H1 (cell line): ENCODE measurements at regions not wholly inside any gene's neighbourhood (a gene's known extent, or its start where the extent isn't known, plus 50 kb on each side); places are given as distances from the start of the nearest gene placed in this dataset.

ENCODE experiments used
- CTCF ChIA-PET: fragments of 300-600 bp; sonication (Branson Sonifier 250); formaldehyde crosslinking; loops from one replicate; lab custom pipeline; 2021; ENCODE audit not compliant: partially characterized antibody; lab: Charles Lee
- POLR2A ChIA-PET: fragments of 300-600 bp; sonication (Branson Sonifier 250); formaldehyde crosslinking; loops from one replicate; lab custom pipeline; 2021; ENCODE audit warnings: inconsistent platforms; ENCODE audit not compliant: partially characterized antibody; lab: Charles Lee
- DNase-seq, 2 experiments: peaks; one replicate each; pipeline versions ENCODE4 v3.0.0 to v3.0.0-alpha.2; 2010 to 2022; ENCODE audit warnings: low spot score in 2 of 2, low read depth in 1 of 2, mixed read lengths in 1 of 2
- FAIRE-seq: peaks from 2 replicates; lab custom pipeline; 2011; peaks lifted over from hg19 to GRCh38; lab: Jason Lieb, UNC
- H2AFZ ChIP-seq: 2 replicates; pipeline ENCODE4 v1.8.1; 2012; ENCODE audit warnings: low read length, inconsistent platforms
- H2AK5ac ChIP-seq: 2 replicates; pipeline ENCODE4 v1.6.1; 2013; ENCODE audit warnings: low read depth, low read length
- H2BK120ac ChIP-seq: replicated peaks from 2 replicates; pipeline ENCODE3; 2013; ENCODE audit warnings: low read depth, low read length, inconsistent platforms
- H2BK12ac ChIP-seq: 2 replicates; pipeline ENCODE4 v1.6.1; 2013; ENCODE audit warnings: low read depth, low read length
- H2BK15ac ChIP-seq: 2 replicates; pipeline ENCODE4 v1.6.1; 2013; ENCODE audit warnings: low read length
- H2BK20ac ChIP-seq: 2 replicates; pipeline ENCODE4 v1.6.1; 2013; ENCODE audit warnings: low read length
- H2BK5ac ChIP-seq: 2 replicates; pipeline ENCODE4 v1.6.1; 2013; ENCODE audit warnings: low read depth, low read length
- H3K14ac ChIP-seq: 2 replicates; pipeline ENCODE4 v1.6.1; 2013; ENCODE audit warnings: inconsistent platforms; ENCODE audit not compliant: insufficient read length
- H3K18ac ChIP-seq: 2 replicates; pipeline ENCODE4 v1.6.1; 2013; ENCODE audit warnings: low read length; ENCODE audit errors: extremely low read depth
- H3K23ac ChIP-seq: 2 replicates; pipeline ENCODE4 v1.6.1; 2013; ENCODE audit warnings: inconsistent platforms; ENCODE audit not compliant: insufficient read length
- H3K23me2 ChIP-seq: 2 replicates; pipeline ENCODE4 v1.6.1; 2013; ENCODE audit warnings: low read depth, low read length
- H3K27ac ChIP-seq: 2 replicates; pipeline ENCODE4 v1.6.1; 2011; ENCODE audit warnings: low read depth, low read length, inconsistent platforms
- H3K27me3 ChIP-seq, 4 experiments: replicated peaks in 1 of 4; 1 replicate in 1 of 4; 2 replicates in 3 of 4; pipeline versions ENCODE4 v1.6.1 to v1.8.1; 2011 to 2013; ENCODE audit warnings: low read length in 3 of 4, mild to moderate bottlenecking in 3 of 4, inconsistent platforms in 2 of 4, mixed read lengths in 2 of 4, moderate library complexity in 1 of 4; ENCODE audit not compliant: control insufficient read depth in 3 of 4, insufficient read depth in 3 of 4; ENCODE audit errors: extremely low read depth in 1 of 4
- H3K36me3 ChIP-seq, 4 experiments: 2 replicates each; pipeline versions ENCODE4 v1.6.1 to v1.8.1; 2011 to 2013; ENCODE audit warnings: mild to moderate bottlenecking in 4 of 4, low read length in 3 of 4, moderate library complexity in 2 of 4, control low read depth in 1 of 4, inconsistent platforms in 1 of 4; ENCODE audit not compliant: insufficient read depth in 4 of 4, control insufficient read depth in 2 of 4
- H3K4ac ChIP-seq: replicated peaks from 2 replicates; pipeline ENCODE3; 2013; ENCODE audit warnings: low read length, low read depth, mixed read lengths, inconsistent platforms; ENCODE audit not compliant: insufficient read length
- H3K4me1 ChIP-seq, 4 experiments: replicated peaks in 1 of 4; 1 replicate in 1 of 4; 2 replicates in 3 of 4; pipeline versions ENCODE4 v1.6.1 to v1.8.1; 2011 to 2013; ENCODE audit warnings: low read length in 3 of 4, inconsistent platforms in 2 of 4, mixed read lengths in 1 of 4; ENCODE audit not compliant: insufficient read depth in 4 of 4, control insufficient read depth in 3 of 4
- H3K4me2 ChIP-seq, 2 experiments: 2 replicates each; pipeline versions ENCODE4 v1.6.1 to v1.8.1; 2011 to 2013; ENCODE audit warnings: low read depth in 2 of 2, low read length in 2 of 2, control low read depth in 1 of 2, inconsistent platforms in 1 of 2, mild to moderate bottlenecking in 1 of 2; ENCODE audit not compliant: insufficient read depth in 1 of 2
- H3K4me3 ChIP-seq, 4 experiments: fragments of 200-600, 300-600 bp in 1 of 4; sonication (generic), shearing (Covaris generic), sonication (Bioruptor Twin) in 1 of 4; 2 replicates each; pipeline versions ENCODE4 v1.5.1 to v1.8.1; 2011 to 2016; ENCODE audit warnings: low read length in 4 of 4, low read depth in 3 of 4, control low read depth in 2 of 4, inconsistent platforms in 2 of 4, mild to moderate bottlenecking in 2 of 4, mixed read lengths in 1 of 4, moderate library complexity in 1 of 4; ENCODE audit not compliant: insufficient read depth in 2 of 4; ENCODE audit errors: extremely low read depth in 1 of 4
- H3K56ac ChIP-seq: replicated peaks from 2 replicates; pipeline ENCODE3; 2013; ENCODE audit warnings: low read depth, mild to moderate bottlenecking, mixed read lengths, low read length, inconsistent platforms; ENCODE audit not compliant: insufficient read length
- H3K79me1 ChIP-seq: 2 replicates; pipeline ENCODE4 v1.6.1; 2013; ENCODE audit warnings: low read depth, low read length, control low read depth
- H3K79me2 ChIP-seq, 2 experiments: 2 replicates each; pipeline versions ENCODE4 v1.6.1 to v1.8.1; 2012 to 2013; ENCODE audit warnings: low read length in 2 of 2, mild to moderate bottlenecking in 2 of 2, inconsistent platforms in 1 of 2; ENCODE audit not compliant: insufficient read depth in 2 of 2, control insufficient read depth in 1 of 2
- H3K9ac ChIP-seq, 4 experiments: replicated peaks in 1 of 4; 1 replicate in 1 of 4; 2 replicates in 3 of 4; pipeline versions ENCODE4 v1.6.1 to v1.8.1; 2011 to 2013; ENCODE audit warnings: low read depth in 3 of 4, low read length in 3 of 4, control low read depth in 2 of 4, mild to moderate bottlenecking in 2 of 4, moderate library complexity in 2 of 4, inconsistent platforms in 1 of 4; ENCODE audit errors: extremely low read depth in 1 of 4
- H3K9me3 ChIP-seq, 2 experiments: 2 replicates each; pipeline versions ENCODE4 v1.6.1 to v1.8.1; 2012 to 2013; ENCODE audit warnings: mild to moderate bottlenecking in 2 of 2, moderate library complexity in 2 of 2, control low read depth in 1 of 2, inconsistent platforms in 1 of 2, low read depth in 1 of 2, low read length in 1 of 2, mixed read lengths in 1 of 2; ENCODE audit not compliant: insufficient read depth in 2 of 2
- H4K20me1 ChIP-seq, 2 experiments: replicated peaks in 1 of 2; 2 replicates each; pipeline versions ENCODE3 to v1.8.1; 2011 to 2013; ENCODE audit warnings: inconsistent platforms in 2 of 2, low read length in 2 of 2, mild to moderate bottlenecking in 1 of 2; ENCODE audit not compliant: insufficient read depth in 2 of 2, control insufficient read depth in 1 of 2
- H4K5ac ChIP-seq: 2 replicates; pipeline ENCODE4 v1.6.1; 2013; ENCODE audit warnings: low read length, low read depth, mixed read lengths, inconsistent platforms; ENCODE audit not compliant: insufficient read length
- H4K8ac ChIP-seq: 2 replicates; pipeline ENCODE4 v1.8.0; 2013; ENCODE audit warnings: mild to moderate bottlenecking, moderate library complexity, low read length, inconsistent platforms; ENCODE audit not compliant: insufficient read depth; ENCODE audit errors: extremely low read depth
- H4K91ac ChIP-seq: replicated peaks from 2 replicates; pipeline ENCODE3; 2013; ENCODE audit warnings: low read length, mixed read lengths, inconsistent platforms; ENCODE audit not compliant: insufficient read length
- ATF2 ChIP-seq: IDR thresholded peaks from 2 replicates; pipeline ENCODE4 v1.6.1; 2012; ENCODE audit warnings: low read length, inconsistent platforms
- CTBP2 ChIP-seq: IDR thresholded peaks from 2 replicates; pipeline ENCODE4 v1.7.0; 2011; ENCODE audit warnings: borderline replicate concordance, mild to moderate bottlenecking, moderate library complexity, mixed read lengths, low read length; ENCODE audit not compliant: insufficient read depth, insufficient read length
- CTCF ChIP-seq, 3 experiments: IDR thresholded peaks; 1 replicate in 2 of 3; 2 replicates in 1 of 3; pipeline versions ENCODE4 v1.5.1 to v1.6.1; 2011; ENCODE audit warnings: low read length in 3 of 3, mild to moderate bottlenecking in 3 of 3, inconsistent platforms in 2 of 3, low read depth in 1 of 3, moderate library complexity in 1 of 3; ENCODE audit not compliant: insufficient read depth in 1 of 3; ENCODE audit errors: control extremely low read depth in 1 of 3
- FOSL1 ChIP-seq: IDR thresholded peaks from 2 replicates; pipeline ENCODE4 v1.6.1; 2011; ENCODE audit warnings: mild to moderate bottlenecking, low read depth, low read length, moderate library complexity; ENCODE audit not compliant: insufficient read depth
- PHF8 ChIP-seq: fragments of 200-600 bp; sonication (generic); conservative IDR thresholded peaks from 2 replicates; pipeline ENCODE4 v1.7.1; 2012; ENCODE audit warnings: low read depth, mild to moderate bottlenecking, inconsistent platforms, low read length, moderate library complexity
- POLR2AphosphoS5 ChIP-seq: IDR thresholded peaks from 2 replicates; pipeline ENCODE4 v1.6.1; 2011; ENCODE audit warnings: low read depth, low read length
- SP2 ChIP-seq: IDR thresholded peaks from 2 replicates; pipeline ENCODE4 v1.6.1; 2012; ENCODE audit warnings: mild to moderate bottlenecking, low read length, inconsistent platforms
- SP4 ChIP-seq: IDR thresholded peaks from 2 replicates; pipeline ENCODE4 v1.6.1; 2012; ENCODE audit warnings: low read length, inconsistent platforms
- TAF1 ChIP-seq: IDR thresholded peaks from 2 replicates; pipeline ENCODE4 v1.6.1; 2011; ENCODE audit warnings: mild to moderate bottlenecking, low read depth, low read length
- USF2 ChIP-seq: IDR thresholded peaks from 2 replicates; pipeline ENCODE4 v1.6.1; 2011; ENCODE audit warnings: low read length, improper control_type of control experiment
- WGBS, 2 experiments: shearing (Covaris generic) in 1 of 2; methylation state at CpG; one replicate each; pipeline versions ENCODE4 v1.1.6 to v1.1.7; 2013 to 2015; ENCODE audit warnings: low lambda C conversion rate in 2 of 2, mixed read lengths in 2 of 2, inconsistent platforms in 1 of 2, low coverage in 1 of 2, missing lambda C conversion rate in 1 of 2; ENCODE audit not compliant: insufficient replicate concordance in 2 of 2, insufficient coverage in 1 of 2, insufficient read length in 1 of 2; ENCODE audit errors: extremely low coverage in 1 of 2, missing lambda C conversion rate in 1 of 2; 5-methylcytosine and 5-hydroxymethylcytosine counted together

- no peak for FAIRE-seq
- Histone ChIP-seq H4K91ac (no peak overlapping the region), H4K8ac (no peak overlapping the region), H4K5ac (no peak overlapping the region), H3K4ac (no peak overlapping the region), H3K27me3 (no peaks in the 10 kb centered on the region), H3K4me1 (no peaks in the 10 kb centered on the region), H2BK5ac (no peak overlapping the region), H3K4me2 (no peak overlapping the region), H3K23me2 (no peaks in the 10 kb centered on the region), H2BK20ac (no peak overlapping the region), H2BK120ac (no peak overlapping the region), H3K27ac (no peak overlapping the region), H3K18ac (no peak overlapping the region), H3K36me3 (no peaks in the 10 kb centered on the region), H3K23ac (no peak overlapping the region), H2AFZ (no peak overlapping the region), H3K9me3 (peaks cover 11 to 16% of the 10 kb centered on the region in 2 experiments; a peak in 3 of 4 replicates), H3K14ac (no peak overlapping the region), H3K4me3 (no peak overlapping the region), H2AK5ac (no peak overlapping the region), H3K9ac (no peak overlapping the region), H3K79me2 (no peaks in the 10 kb centered on the region), H3K79me1 (no peaks in the 10 kb centered on the region), H2BK15ac (no peak overlapping the region), H4K20me1 (no peaks in the 10 kb centered on the region), H2BK12ac (no peak overlapping the region), H3K56ac (no peak overlapping the region)
- CTCF ChIA-PET, result no interaction called here
- 90% methylated on average over 2 of the region's 2 CpGs; no CpG with 5 or more reads in 1 of the 2 experiments for WGBS, 2 experiments
- no peak for DNase-seq
- POLR2A ChIA-PET, result no interaction called here
- TF ChIP-seq SP2 (no peak), FOSL1 (no peak), USF2 (no peak), CTCF (IDR thresholded peaks at IDR 0.05; ENCODE audit: control extremely low read depth in 1 of 3, insufficient read depth in 1 of 3, low read depth in 1 of 3, low read length in 3 of 3) (no peak), ATF2 (no peak), CTBP2 (no peak), PHF8 (no peak), SP4 (no peak), TAF1 (no peak), POLR2AphosphoS5 (no peak)
These were observed 801.2 kb downstream of the C4orf33 start for GRCh38 chr4:129897111-129897510.
